ENCODE measurements at regions not wholly inside any gene's neighbourhood (a gene's known extent, or its start where the extent isn't known, plus 50 kb on each side); places are given as distances from the start of the nearest gene placed in this dataset.
"Not testable (repeated sequence)": the region's sequence is repeated elsewhere in the genome, so short reads cannot be mapped to it uniquely, and the experiment has no call there.

GRCh38 chr2:111623380-111623779 lies 260.6 kb downstream of the ANAPC1 start:
- no peak for TF ChIP-seq ZFX (IDR thresholded peaks at IDR 0.05; ENCODE audit: borderline replicate concordance)
- TF ChIP-seq, protein P1, sequence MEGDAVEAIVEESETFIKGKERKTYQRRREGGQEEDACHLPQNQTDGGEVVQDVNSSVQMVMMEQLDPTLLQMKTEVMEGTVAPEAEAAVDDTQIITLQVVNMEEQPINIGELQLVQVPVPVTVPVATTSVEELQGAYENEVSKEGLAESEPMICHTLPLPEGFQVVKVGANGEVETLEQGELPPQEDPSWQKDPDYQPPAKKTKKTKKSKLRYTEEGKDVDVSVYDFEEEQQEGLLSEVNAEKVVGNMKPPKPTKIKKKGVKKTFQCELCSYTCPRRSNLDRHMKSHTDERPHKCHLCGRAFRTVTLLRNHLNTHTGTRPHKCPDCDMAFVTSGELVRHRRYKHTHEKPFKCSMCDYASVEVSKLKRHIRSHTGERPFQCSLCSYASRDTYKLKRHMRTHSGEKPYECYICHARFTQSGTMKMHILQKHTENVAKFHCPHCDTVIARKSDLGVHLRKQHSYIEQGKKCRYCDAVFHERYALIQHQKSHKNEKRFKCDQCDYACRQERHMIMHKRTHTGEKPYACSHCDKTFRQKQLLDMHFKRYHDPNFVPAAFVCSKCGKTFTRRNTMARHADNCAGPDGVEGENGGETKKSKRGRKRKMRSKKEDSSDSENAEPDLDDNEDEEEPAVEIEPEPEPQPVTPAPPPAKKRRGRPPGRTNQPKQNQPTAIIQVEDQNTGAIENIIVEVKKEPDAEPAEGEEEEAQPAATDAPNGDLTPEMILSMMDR (IDR thresholded peaks at IDR 0.05), result no peak

GRCh38 chr2:111624411-111625156 lies 259.4 kb downstream of the ANAPC1 start:
- H3K27ac ChIP-seq, result no peak overlapping the region
- TF ChIP-seq ZFX (IDR thresholded peaks at IDR 0.05; ENCODE audit: borderline replicate concordance), result no peak
- TF ChIP-seq, protein P1 (IDR thresholded peaks at IDR 0.05), result no peak

More at GRCh38 chr2:111623380-111623779, 260.6 kb downstream of the ANAPC1 start:
- no peak overlapping the region for H3K27ac ChIP-seq

- H3K27ac ChIP-seq, result not testable (repeated sequence)
These were observed 258.8 kb downstream of the ANAPC1 start for GRCh38 chr2:111625157-111625537.

DNA sequence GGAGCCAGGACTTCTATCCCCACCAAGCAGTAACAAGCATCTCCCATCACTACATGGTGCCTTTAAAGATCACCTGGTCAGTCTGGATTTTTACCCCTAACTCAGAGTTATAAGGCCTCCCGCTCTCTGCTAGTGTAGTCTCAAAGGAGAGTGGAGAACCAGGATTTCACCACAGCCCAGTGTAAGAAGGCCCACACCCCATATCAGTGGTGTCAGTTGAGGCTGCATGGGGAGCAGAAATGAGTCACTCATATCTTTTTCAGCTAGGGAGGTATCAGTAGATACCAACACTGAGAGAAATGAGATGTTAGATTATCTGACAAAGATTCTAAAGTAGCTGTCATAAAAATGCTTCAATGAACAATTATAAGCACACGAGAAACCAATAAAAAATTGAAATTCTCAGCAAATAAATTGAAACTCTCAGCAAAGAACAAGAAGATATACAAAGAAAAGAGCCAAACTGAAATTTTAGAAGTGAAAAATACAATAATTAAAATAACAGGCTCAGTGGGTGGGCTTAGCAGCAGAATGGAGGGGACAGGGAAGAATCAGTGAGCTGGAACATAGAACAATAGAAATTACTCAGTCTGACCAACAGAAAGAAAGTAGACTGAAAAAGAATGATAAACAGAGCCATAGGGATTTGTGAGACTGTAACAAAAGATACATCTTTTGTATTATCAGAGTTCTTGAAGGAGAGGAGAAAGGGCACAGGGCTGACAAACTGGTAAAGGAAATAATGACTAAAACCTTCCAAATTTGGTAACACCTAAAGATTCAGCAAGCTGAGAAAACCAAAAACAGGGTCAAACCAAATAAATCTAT lies 257.7 kb downstream of the ANAPC1 start:
- no peak for TF ChIP-seq ZFX (IDR thresholded peaks at IDR 0.05; ENCODE audit: borderline replicate concordance)
- TF ChIP-seq, protein P1 (IDR thresholded peaks at IDR 0.05), result no peak
- no peak overlapping the region for H3K27ac ChIP-seq

- no peak overlapping the region for H3K27ac ChIP-seq
- TF ChIP-seq, protein P1 (IDR thresholded peaks at IDR 0.05), result no peak
- TF ChIP-seq ZFX (IDR thresholded peaks at IDR 0.05; ENCODE audit: borderline replicate concordance), result no peak
These were observed 257.2 kb downstream of the ANAPC1 start for GRCh38 chr2:111626865-111627163.

DNA sequence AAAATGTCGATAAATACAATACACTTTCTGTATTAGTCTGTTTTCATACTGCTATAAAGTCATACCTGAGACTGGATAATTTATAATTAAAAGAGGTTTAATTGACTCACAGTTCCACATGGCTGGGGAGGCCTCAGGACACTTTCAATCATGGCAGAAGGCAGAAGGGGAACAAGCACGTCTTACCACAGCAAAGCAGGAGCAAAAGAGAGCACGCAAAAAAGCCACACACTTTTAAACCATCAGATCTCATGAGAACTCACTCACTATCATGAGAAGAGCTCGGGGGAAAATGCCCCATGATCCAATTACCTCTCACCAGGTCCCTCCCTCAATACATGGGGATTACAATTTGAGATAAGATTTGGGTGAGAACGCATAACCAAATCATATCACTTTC lies 256.7 kb downstream of the ANAPC1 start:
- no peak for TF ChIP-seq ZFX (IDR thresholded peaks at IDR 0.05; ENCODE audit: borderline replicate concordance)
- TF ChIP-seq, protein P1 (IDR thresholded peaks at IDR 0.05), result no peak
- no peak overlapping the region for H3K27ac ChIP-seq

GRCh38 chr2:111628221-111628620 lies 255.8 kb downstream of the ANAPC1 start:
- no peak overlapping the region for H3K27ac ChIP-seq
- TF ChIP-seq, protein P1 (IDR thresholded peaks at IDR 0.05), result no peak
- TF ChIP-seq ZFX (IDR thresholded peaks at IDR 0.05; ENCODE audit: borderline replicate concordance), result no peak

All from 22Rv1 (cell line).